ENCODE measurements at regions not wholly inside any gene's neighbourhood (a gene's known extent, or its start where the extent isn't known, plus 50 kb on each side); places are given as distances from the start of the nearest gene placed in this dataset.

- TF ChIP-seq PAX5 (IDR thresholded peaks at IDR 0.05; ENCODE audit: insufficient read depth, low read length, severe bottlenecking) (no peak), TAF1 (IDR thresholded peaks at IDR 0.05; ENCODE audit: low read depth, low read length) (no peak)
Measured at GRCh38 chr5:160966921-160967320, 114.9 kb upstream of the ATP10B start.

All from GM12891 (cell line).